GM12865 (cell line): ENCODE measurements at regions not wholly inside any gene's neighbourhood (a gene's known extent, or its start where the extent isn't known, plus 50 kb on each side); places are given as distances from the start of the nearest gene placed in this dataset.

Source experiments
- DNase-seq: peaks from one replicate; pipeline ENCODE4 v3.0.0; 2010; ENCODE audit warnings: low read depth
- H3K4me3 ChIP-seq: 2 replicates; pipeline ENCODE4 v1.5.1; 2011; ENCODE audit warnings: mild to moderate bottlenecking, low read depth, low read length, control low read depth
- CTCF ChIP-seq: IDR thresholded peaks from 2 replicates; pipeline ENCODE4 v1.5.1; 2011; ENCODE audit warnings: low read length, control low read depth, low read depth, inconsistent platforms; ENCODE audit not compliant: insufficient read depth; ENCODE audit errors: missing control alignments

- H3K4me3 ChIP-seq: no peak overlapping the region
- DNase-seq: no peak
- TF ChIP-seq CTCF: no peak
Observed at GRCh38 chr3:68059628-68060152, 405.3 kb upstream of the SUCLG2 start.

GRCh38 chr3:68057637-68058320, 403.4 kb upstream of the SUCLG2 start:
- no peak for TF ChIP-seq CTCF
- H3K4me3 ChIP-seq: no peak overlapping the region

GRCh38 chr3:68056556-68056955, 402.1 kb upstream of the SUCLG2 start:
- no peak overlapping the region for H3K4me3 ChIP-seq
- TF ChIP-seq CTCF: no peak
- no peak for DNase-seq

More at GRCh38 chr3:68057637-68058320, 403.4 kb upstream of the SUCLG2 start:
- no peak for DNase-seq

- no peak for DNase-seq
- no peak overlapping the region for H3K4me3 ChIP-seq
- no peak for TF ChIP-seq CTCF
Observed at GRCh38 chr3:68055215-68055614, 400.8 kb upstream of the SUCLG2 start.

GRCh38 chr3:68049776-68050175, 395.4 kb upstream of the SUCLG2 start:
- no peak for DNase-seq

GRCh38 chr3:68045976-68046375, 391.6 kb upstream of the SUCLG2 start:
- no peak for TF ChIP-seq CTCF
- DNase-seq: no peak
- no peak overlapping the region for H3K4me3 ChIP-seq

More at GRCh38 chr3:68049776-68050175, 395.4 kb upstream of the SUCLG2 start:
- TF ChIP-seq CTCF: no peak
- H3K4me3 ChIP-seq: no peak overlapping the region

GRCh38 chr3:68033867-68034266, 379.5 kb upstream of the SUCLG2 start:
- no peak for DNase-seq
- no peak overlapping the region for H3K4me3 ChIP-seq
- no peak for TF ChIP-seq CTCF
